Breast epithelium (tissue), 4 donors: ENCODE measurements at regions not wholly inside any gene's neighbourhood (a gene's known extent, or its start where the extent isn't known, plus 50 kb on each side); places are given as distances from the start of the nearest gene placed in this dataset.

Experiments
- DNase-seq, 2 donors: peaks; one replicate each; pipeline ENCODE4 v3.0.0-alpha.2; 2019; ENCODE audit warnings: low spot score in 2 of 2
- H3K27ac ChIP-seq, 2 donors: fragments of 200-600 bp; sonication (generic) in 1 of 2; one replicate each; pipeline ENCODE4 v1.5.1; 2016 to 2019; ENCODE audit warnings: mild to moderate bottlenecking in 1 of 2
- H3K27me3 ChIP-seq, 2 donors: fragments of 200-600 bp; sonication (generic) in 1 of 2; one replicate each; pipeline versions ENCODE4 v1.5.1 to v1.6.0; 2017 to 2019; ENCODE audit warnings: control low read depth in 1 of 2, mild to moderate bottlenecking in 1 of 2
- H3K36me3 ChIP-seq: fragments of 200-600 bp; one replicate; pipeline ENCODE4 v1.5.1; 2019
- H3K4me1 ChIP-seq, 2 donors: fragments of 200-600 bp; sonication (generic); one replicate each; pipeline ENCODE4 v1.5.1; 2016 to 2019; ENCODE audit warnings: control low read depth in 1 of 2
- H3K4me3 ChIP-seq, 3 donors: fragments of 200-600 bp; sonication (generic); 1 replicate in 2 of 3; 2 replicates in 1 of 3; pipeline ENCODE4 v1.5.1; 2016 to 2019; ENCODE audit warnings: mild to moderate bottlenecking in 3 of 3, moderate library complexity in 2 of 3
- H3K9me3 ChIP-seq, 2 donors: fragments of 200-600 bp; sonication (generic) in 1 of 2; one replicate each; pipeline ENCODE4 v1.5.1; 2016 to 2019; ENCODE audit warnings: control low read depth in 1 of 2
- POLR2A ChIP-seq: fragments of 450-650 bp; IDR thresholded peaks from one replicate; pipeline ENCODE4 v1.6.1; 2016; ENCODE audit warnings: antibody characterized with exemption, mild to moderate bottlenecking, moderate library complexity
- POLR2AphosphoS5 ChIP-seq, 3 donors: sonication (generic); formaldehyde crosslinking; IDR thresholded peaks; one replicate each; pipeline ENCODE4 v1.6.1; 2017; ENCODE audit warnings: antibody characterized with exemption in 3 of 3
- intact Hi-C: fragments of 100-400 bp; cut with DNase I; formaldehyde crosslinking; loops from one replicate; pipeline ENCODE4 v1.15.1; 2023; ENCODE audit warnings: low total_unique reads
- TF ChIP-seq, protein P1 (sequence below), 3 donors: fragments of 450-650 bp; IDR thresholded peaks; one replicate each; pipeline ENCODE4 v1.5.1; 2016 to 2017; ENCODE audit warnings: antibody characterized with exemption in 3 of 3, mild to moderate bottlenecking in 3 of 3, moderate library complexity in 3 of 3

- no peak overlapping the region for H3K4me3 ChIP-seq
- H3K27ac ChIP-seq: no peak overlapping the region
- H3K4me1 ChIP-seq: no peaks in the 10 kb centered on the region
- TF ChIP-seq, protein P1, sequence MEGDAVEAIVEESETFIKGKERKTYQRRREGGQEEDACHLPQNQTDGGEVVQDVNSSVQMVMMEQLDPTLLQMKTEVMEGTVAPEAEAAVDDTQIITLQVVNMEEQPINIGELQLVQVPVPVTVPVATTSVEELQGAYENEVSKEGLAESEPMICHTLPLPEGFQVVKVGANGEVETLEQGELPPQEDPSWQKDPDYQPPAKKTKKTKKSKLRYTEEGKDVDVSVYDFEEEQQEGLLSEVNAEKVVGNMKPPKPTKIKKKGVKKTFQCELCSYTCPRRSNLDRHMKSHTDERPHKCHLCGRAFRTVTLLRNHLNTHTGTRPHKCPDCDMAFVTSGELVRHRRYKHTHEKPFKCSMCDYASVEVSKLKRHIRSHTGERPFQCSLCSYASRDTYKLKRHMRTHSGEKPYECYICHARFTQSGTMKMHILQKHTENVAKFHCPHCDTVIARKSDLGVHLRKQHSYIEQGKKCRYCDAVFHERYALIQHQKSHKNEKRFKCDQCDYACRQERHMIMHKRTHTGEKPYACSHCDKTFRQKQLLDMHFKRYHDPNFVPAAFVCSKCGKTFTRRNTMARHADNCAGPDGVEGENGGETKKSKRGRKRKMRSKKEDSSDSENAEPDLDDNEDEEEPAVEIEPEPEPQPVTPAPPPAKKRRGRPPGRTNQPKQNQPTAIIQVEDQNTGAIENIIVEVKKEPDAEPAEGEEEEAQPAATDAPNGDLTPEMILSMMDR (IDR thresholded peaks at IDR 0.05): no peak
- TF ChIP-seq POLR2AphosphoS5 (IDR thresholded peaks at IDR 0.05): no peak
- no peak for TF ChIP-seq POLR2A
- H3K9me3 ChIP-seq: peaks cover 0 to 3% of the 10 kb centered on the region in 2 donors
- H3K36me3 ChIP-seq: no peaks in the 10 kb centered on the region
- no peaks in the 10 kb centered on the region for H3K27me3 ChIP-seq
- DNase-seq: no peak
- intact Hi-C loops: no loop called here
Observed at GRCh38 chr15:29539736-29540135, 270.1 kb upstream of the NSMCE3 start.

- no peak overlapping the region for H3K27ac ChIP-seq
- TF ChIP-seq POLR2A (no peak), POLR2AphosphoS5 (IDR thresholded peaks at IDR 0.05) (no peak)
- TF ChIP-seq, protein P1 (IDR thresholded peaks at IDR 0.05): no peak
- no peak overlapping the region for H3K4me3 ChIP-seq
- no peaks in the 10 kb centered on the region for H3K36me3 ChIP-seq
- intact Hi-C loops: no loop called here
- DNase-seq: no peak
- H3K9me3 ChIP-seq: no peaks in the 10 kb centered on the region
- H3K27me3 ChIP-seq: no peaks in the 10 kb centered on the region
- H3K4me1 ChIP-seq: no peaks in the 10 kb centered on the region
Observed at GRCh38 chr15:29538044-29538443, 268.4 kb upstream of the NSMCE3 start.

GRCh38 chr15:29535952-29536351 lies 266.3 kb upstream of the NSMCE3 start:
- Histone ChIP-seq H3K4me1 (no peaks in the 10 kb centered on the region), H3K36me3 (no peaks in the 10 kb centered on the region), H3K4me3 (no peak overlapping the region), H3K27me3 (no peaks in the 10 kb centered on the region), H3K27ac (no peak overlapping the region), H3K9me3 (no peaks in the 10 kb centered on the region)
- intact Hi-C loops: no loop called here
- TF ChIP-seq POLR2A (no peak), POLR2AphosphoS5 (IDR thresholded peaks at IDR 0.05) (no peak)
- TF ChIP-seq, protein P1 (IDR thresholded peaks at IDR 0.05): no peak
- no peak for DNase-seq

GRCh38 chr15:29534378-29534777 lies 264.8 kb upstream of the NSMCE3 start:
- H3K4me3 ChIP-seq: no peak overlapping the region
- intact Hi-C loops: no loop called here
- H3K9me3 ChIP-seq: no peaks in the 10 kb centered on the region
- no peak for TF ChIP-seq POLR2A
- TF ChIP-seq, protein P1 (IDR thresholded peaks at IDR 0.05): no peak
- DNase-seq: no peak
- H3K27ac ChIP-seq: no peak overlapping the region
- no peaks in the 10 kb centered on the region for H3K27me3 ChIP-seq
- no peaks in the 10 kb centered on the region for H3K4me1 ChIP-seq
- H3K36me3 ChIP-seq: no peaks in the 10 kb centered on the region

- DNase-seq: no peak
Observed at GRCh38 chr15:29533647-29534046, 264.0 kb upstream of the NSMCE3 start.

More at GRCh38 chr15:29533647-29534046, 264.0 kb upstream of the NSMCE3 start:
- TF ChIP-seq POLR2A (no peak), POLR2AphosphoS5 (IDR thresholded peaks at IDR 0.05) (no peak)
- TF ChIP-seq, protein P1 (IDR thresholded peaks at IDR 0.05): no peak
- Histone ChIP-seq H3K27ac (no peak overlapping the region), H3K4me1 (no peaks in the 10 kb centered on the region), H3K9me3 (no peaks in the 10 kb centered on the region), H3K27me3 (no peaks in the 10 kb centered on the region), H3K36me3 (no peaks in the 10 kb centered on the region), H3K4me3 (no peak overlapping the region)
- intact Hi-C loops: no loop called here
